ENCODE measurements at regions not wholly inside any gene's neighbourhood (a gene's known extent, or its start where the extent isn't known, plus 50 kb on each side); places are given as distances from the start of the nearest gene placed in this dataset.

GRCh38 chr2:192247456-192247855, 52.7 kb upstream of the TMEFF2 start:
- ATAC-seq (no peak), DNase-seq (ENCODE audit: low read depth, low spot score) (no peak)
- ChIA-PET RAD21 (ENCODE audit: low non-redundant PET in 1 of 2, low total read pairs in 2 of 2, uncharacterized antibody in 2 of 2, unreplicated experiment in 2 of 2) (no interaction called here), POLR2A (no interaction called here), CTCF (no interaction called here)
- H3K27me3 ChIP-seq (ENCODE audit: insufficient read depth, low read length): no peaks in the 10 kb centered on the region
- H3K4me1 ChIP-seq (ENCODE audit: control insufficient read depth in 1 of 2, insufficient read depth in 2 of 2, low read length in 2 of 2): no peaks in the 10 kb centered on the region
- H3K4me3 ChIP-seq (replicated peaks in 1 of 2; ENCODE audit: low read depth in 1 of 2, low read length in 2 of 2): no peak overlapping the region
- no peaks in the 10 kb centered on the region for H3K9me2 ChIP-seq (ENCODE audit: insufficient read depth)
- no peak for TF ChIP-seq ATF3 (IDR thresholded peaks at IDR 0.05)
- TF ChIP-seq FOSL1 (IDR thresholded peaks at IDR 0.05; ENCODE audit: low read depth): no peak
- TF ChIP-seq SRF (IDR thresholded peaks at IDR 0.05; ENCODE audit: low read depth): no peak
- TF ChIP-seq EGR1 (IDR thresholded peaks at IDR 0.05; ENCODE audit: low read depth): no peak
- no peak for TF ChIP-seq JUND (IDR thresholded peaks at IDR 0.05)
- TF ChIP-seq SIN3A (IDR thresholded peaks at IDR 0.05; ENCODE audit: low read depth): no peak
- no peaks in the 10 kb centered on the region for H3K9me3 ChIP-seq (ENCODE audit: control insufficient read depth in 1 of 2, insufficient read depth in 1 of 2, low read depth in 1 of 2, low read length in 2 of 2)
- BruUV-seq (replicated peaks): no TSS peak
- H2AFZ ChIP-seq (ENCODE audit: low read depth, low read length, poor library complexity, severe bottlenecking): no peak overlapping the region
- intact Hi-C loops (cut with micrococcal nuclease): no loop called here
- H3K36me3 ChIP-seq (ENCODE audit: control insufficient read depth in 1 of 2, insufficient read depth in 2 of 2, low read length in 2 of 2): no peaks in the 10 kb centered on the region
- H3K79me2 ChIP-seq (ENCODE audit: insufficient read depth, low read length): no peaks in the 10 kb centered on the region
- no peak overlapping the region for H3K4me2 ChIP-seq (ENCODE audit: low read length)
- H3K9ac ChIP-seq (ENCODE audit: low read length): no peak overlapping the region
- no peak overlapping the region for H3K27ac ChIP-seq (ENCODE audit: low read depth, low read length)
- no peaks in the 10 kb centered on the region for H4K20me1 ChIP-seq (ENCODE audit: insufficient read depth)

- Histone ChIP-seq H3K9me3 (ENCODE audit: control insufficient read depth in 1 of 2, insufficient read depth in 1 of 2, low read depth in 1 of 2, low read length in 2 of 2) (no peaks in the 10 kb centered on the region), H4K20me1 (ENCODE audit: insufficient read depth) (no peaks in the 10 kb centered on the region), H3K79me2 (ENCODE audit: insufficient read depth, low read length) (no peaks in the 10 kb centered on the region), H2AFZ (ENCODE audit: low read depth, low read length, poor library complexity, severe bottlenecking) (no peak overlapping the region), H3K4me3 (replicated peaks in 1 of 2; ENCODE audit: low read depth in 1 of 2, low read length in 2 of 2) (no peak overlapping the region), H3K36me3 (ENCODE audit: control insufficient read depth in 1 of 2, insufficient read depth in 2 of 2, low read length in 2 of 2) (no peaks in the 10 kb centered on the region), H3K4me1 (ENCODE audit: control insufficient read depth in 1 of 2, insufficient read depth in 2 of 2, low read length in 2 of 2) (no peaks in the 10 kb centered on the region), H3K27ac (ENCODE audit: low read depth, low read length) (no peak overlapping the region), H3K4me2 (ENCODE audit: low read length) (no peak overlapping the region), H3K9me2 (ENCODE audit: insufficient read depth) (no peaks in the 10 kb centered on the region), H3K27me3 (ENCODE audit: insufficient read depth, low read length) (no peaks in the 10 kb centered on the region), H3K9ac (ENCODE audit: low read length) (no peak overlapping the region)
- RAD21 ChIA-PET (ENCODE audit: low non-redundant PET in 1 of 2, low total read pairs in 2 of 2, uncharacterized antibody in 2 of 2, unreplicated experiment in 2 of 2): no interaction called here
- intact Hi-C loops (cut with micrococcal nuclease): no loop called here
- no TSS peak for BruUV-seq (replicated peaks)
- ATAC-seq (no peak), DNase-seq (ENCODE audit: low read depth, low spot score) (no peak)
- CTCF ChIA-PET: no interaction called here
- POLR2A ChIA-PET: no interaction called here
- TF ChIP-seq YY1 (IDR thresholded peaks at IDR 0.05; ENCODE audit: extremely low read depth, insufficient replicate concordance, low read depth, low read length) (no peak), EZH2phosphoT487 (IDR thresholded peaks at IDR 0.05; ENCODE audit: borderline replicate concordance) (no peak), JUND (IDR thresholded peaks at IDR 0.05) (no peak), SIN3A (IDR thresholded peaks at IDR 0.05; ENCODE audit: low read depth) (no peak)
These were observed 51.6 kb upstream of the TMEFF2 start for GRCh38 chr2:192246297-192246696.

Data from HCT116 (cell line).